ENCODE measurements at regions not wholly inside any gene's neighbourhood (a gene's known extent, or its start where the extent isn't known, plus 50 kb on each side); places are given as distances from the start of the nearest gene placed in this dataset.

GRCh38 chr14:87312169-87312893 is 680.7 kb downstream of the GALC start:
- Histone ChIP-seq H3F3A (ENCODE audit: insufficient read depth, low read depth) (no peaks in the 10 kb centered on the region), H3K36me3 (ENCODE audit: low read depth) (no peaks in the 10 kb centered on the region), H4K20me1 (ENCODE audit: insufficient read depth) (no peaks in the 10 kb centered on the region), H3K4me3 (no peak overlapping the region), H3K9me2 (ENCODE audit: insufficient read depth) (no peaks in the 10 kb centered on the region), H3K27ac (no peak overlapping the region), H3K27me3 (ENCODE audit: insufficient read depth, low read depth) (no peaks in the 10 kb centered on the region), H3K79me2 (ENCODE audit: low read depth) (no peaks in the 10 kb centered on the region), H3K4me2 (no peak overlapping the region), H3K4me1 (replicated peaks; ENCODE audit: insufficient read depth) (no peaks in the 10 kb centered on the region), H3K9me3 (ENCODE audit: insufficient read depth, low read depth) (no peaks in the 10 kb centered on the region), H2AFZ (no peak overlapping the region)
- TF ChIP-seq EZH2 (IDR thresholded peaks at IDR 0.05; ENCODE audit: low read depth): no peak
- TF ChIP-seq CTCF (conservative IDR thresholded peaks at IDR 0.05): no peak
- CTCF ChIA-PET: no interaction called here
- POLR2A ChIA-PET (ENCODE audit: unreplicated experiment): no interaction called here
- DNase-seq: no peak
- intact Hi-C loops (cut with micrococcal nuclease; ENCODE audit: unreplicated experiment): no loop called here
- no TSS peak for BruUV-seq (replicated peaks)

GRCh38 chr14:87309557-87309956 is 683.4 kb downstream of the GALC start:
- CTCF ChIA-PET: no interaction called here

GRCh38 chr14:87306409-87307168 is 686.4 kb downstream of the GALC start:
- CTCF ChIA-PET: no interaction called here
- Histone ChIP-seq H3K4me2 (no peak overlapping the region), H3K4me3 (no peak overlapping the region), H3K27ac (no peak overlapping the region), H3K9me3 (ENCODE audit: insufficient read depth, low read depth) (no peaks in the 10 kb centered on the region), H4K20me1 (ENCODE audit: insufficient read depth) (no peaks in the 10 kb centered on the region), H2AFZ (no peak overlapping the region), H3K27me3 (ENCODE audit: insufficient read depth, low read depth) (no peaks in the 10 kb centered on the region), H3F3A (ENCODE audit: insufficient read depth, low read depth) (no peaks in the 10 kb centered on the region), H3K36me3 (ENCODE audit: low read depth) (no peaks in the 10 kb centered on the region), H3K4me1 (replicated peaks; ENCODE audit: insufficient read depth) (no peaks in the 10 kb centered on the region), H3K79me2 (ENCODE audit: low read depth) (no peaks in the 10 kb centered on the region), H3K9me2 (ENCODE audit: insufficient read depth) (no peaks in the 10 kb centered on the region)
- intact Hi-C loops (cut with micrococcal nuclease; ENCODE audit: unreplicated experiment): no loop called here
- TF ChIP-seq EZH2 (IDR thresholded peaks at IDR 0.05; ENCODE audit: low read depth) (no peak), CTCF (conservative IDR thresholded peaks at IDR 0.05) (no peak)
- POLR2A ChIA-PET (ENCODE audit: unreplicated experiment): no interaction called here
- no TSS peak for BruUV-seq (replicated peaks)
- no peak for DNase-seq

More at GRCh38 chr14:87309557-87309956, 683.4 kb downstream of the GALC start:
- TF ChIP-seq EZH2 (IDR thresholded peaks at IDR 0.05; ENCODE audit: low read depth) (no peak), CTCF (conservative IDR thresholded peaks at IDR 0.05) (no peak)
- intact Hi-C loops (cut with micrococcal nuclease; ENCODE audit: unreplicated experiment): no loop called here
- no peak overlapping the region for H2AFZ ChIP-seq
- H3F3A ChIP-seq (ENCODE audit: insufficient read depth, low read depth): no peaks in the 10 kb centered on the region
- DNase-seq: no peak
- H4K20me1 ChIP-seq (ENCODE audit: insufficient read depth): no peaks in the 10 kb centered on the region
- no peaks in the 10 kb centered on the region for H3K4me1 ChIP-seq (replicated peaks; ENCODE audit: insufficient read depth)
- H3K27ac ChIP-seq: no peak overlapping the region
- H3K27me3 ChIP-seq (ENCODE audit: insufficient read depth, low read depth): no peaks in the 10 kb centered on the region
- H3K79me2 ChIP-seq (ENCODE audit: low read depth): no peaks in the 10 kb centered on the region
- POLR2A ChIA-PET (ENCODE audit: unreplicated experiment): no interaction called here
- no TSS peak for BruUV-seq (replicated peaks)
- H3K9me2 ChIP-seq (ENCODE audit: insufficient read depth): no peaks in the 10 kb centered on the region
- H3K9me3 ChIP-seq (ENCODE audit: insufficient read depth, low read depth): no peaks in the 10 kb centered on the region
- no peak overlapping the region for H3K4me3 ChIP-seq
- no peaks in the 10 kb centered on the region for H3K36me3 ChIP-seq (ENCODE audit: low read depth)
- no peak overlapping the region for H3K4me2 ChIP-seq

All from PC-9 (cell line).